GM12878 (cell line): ENCODE measurements at regions not wholly inside any gene's neighbourhood (a gene's known extent, or its start where the extent isn't known, plus 50 kb on each side); places are given as distances from the start of the nearest gene placed in this dataset.

ENCODE experiments used
- ATAC-seq: fragments of 200-7000 bp; cut with Tn5 transposase; 3 replicates; pipeline ENCODE4 v1.9.1; 2020; ENCODE audit warnings: mild to moderate bottlenecking, moderate library complexity
- BruUV-seq: library from RNA; stranded (reverse); fragments of 400-500 nt; replicated peaks from 2 replicates; lab custom pipeline; 2021; lab: Mats Ljungman, UMichigan
- CTCF ChIA-PET: fragments of 300-600 bp; sonication (Branson Sonifier 250); formaldehyde crosslinking; extraction: SDS; loops from one replicate; lab custom pipeline; 2021; ENCODE audit warnings: inconsistent platforms; lab: Yijun Ruan, JAX
- POLR2A ChIA-PET: fragments of 350-600 bp; formaldehyde crosslinking; extraction: SDS; loops from one replicate; lab custom pipeline; 2021; ENCODE audit warnings: inconsistent platforms; lab: Charles Lee
- RAD21 ChIA-PET: fragments of 300-600 bp; sonication (Branson Sonifier 250); formaldehyde crosslinking; loops from one replicate; lab custom pipeline; 2023; ENCODE audit warnings: antibody characterized with exemption; ENCODE audit not compliant: unreplicated experiment; lab: Charles Lee
- SMC1A ChIA-PET: fragments of 300-600 bp; sonication (Branson Sonifier 250); formaldehyde crosslinking; loops from one replicate; lab custom pipeline; 2023; ENCODE audit not compliant: unreplicated experiment, uncharacterized antibody; lab: Charles Lee
- DNase-seq: peaks from one replicate; pipeline ENCODE4 v3.0.0-alpha.2; 2011; ENCODE audit warnings: low read depth, low spot score
- FAIRE-seq: peaks from 3 replicates; lab custom pipeline; 2011; peaks lifted over from hg19 to GRCh38; lab: Jason Lieb, UNC
- H2AFZ ChIP-seq: 2 replicates; pipeline ENCODE4 v1.6.0; 2011; ENCODE audit warnings: low read depth, low read length, control low read depth; ENCODE audit not compliant: control insufficient read depth
- H3K27ac ChIP-seq: 2 replicates; pipeline ENCODE4 v1.5.1; 2011; ENCODE audit warnings: control low read depth; ENCODE audit not compliant: control insufficient read depth, insufficient read depth
- H3K27me3 ChIP-seq, 2 experiments: replicated peaks in 1 of 2; 2 replicates each; pipeline versions ENCODE4 v1.6.0 to v1.6.1; 2011; ENCODE audit warnings: low read length in 1 of 2; ENCODE audit not compliant: control insufficient read depth in 2 of 2, insufficient read depth in 2 of 2
- H3K36me3 ChIP-seq, 2 experiments: 2 replicates each; pipeline ENCODE4 v1.5.1; 2011; ENCODE audit warnings: low read length in 1 of 2; ENCODE audit not compliant: control insufficient read depth in 2 of 2, insufficient read depth in 2 of 2
- H3K4me1 ChIP-seq: 2 replicates; pipeline ENCODE4 v1.6.1; 2011; ENCODE audit warnings: mild to moderate bottlenecking, low read length, moderate library complexity, mixed read lengths; ENCODE audit not compliant: control insufficient read depth, insufficient read depth
- H3K4me2 ChIP-seq: 2 replicates; pipeline ENCODE4 v1.6.0; 2011; ENCODE audit warnings: control low read depth; ENCODE audit not compliant: control insufficient read depth, insufficient read depth
- H3K4me3 ChIP-seq: fragments of 200-600 bp; sonication (generic); 2 replicates; pipeline ENCODE4 v1.5.1; 2016
- H3K79me2 ChIP-seq: 2 replicates; pipeline ENCODE4 v1.6.0; 2011; ENCODE audit warnings: low read length; ENCODE audit not compliant: control insufficient read depth, insufficient read depth
- H3K9ac ChIP-seq: 2 replicates; pipeline ENCODE4 v1.8.0; 2011; ENCODE audit warnings: low read length, control low read depth, mixed read lengths; ENCODE audit not compliant: control insufficient read depth, insufficient read depth
- H3K9me3 ChIP-seq: replicated peaks from 3 replicates; pipeline ENCODE4 v1.5.1; 2011; ENCODE audit warnings: mild to moderate bottlenecking, low read length; ENCODE audit not compliant: control insufficient read depth, insufficient read depth
- H4K20me1 ChIP-seq: 2 replicates; pipeline ENCODE4 v1.6.0; 2011; ENCODE audit not compliant: control insufficient read depth, insufficient read depth
- BHLHE40 ChIP-seq, 2 experiments: fragments of 450-650 bp in 1 of 2; IDR thresholded peaks; 2 replicates each; pipeline ENCODE4 v1.6.1; 2011 to 2017; ENCODE audit warnings: low read depth in 2 of 2, borderline replicate concordance in 1 of 2, improper control_type of control experiment in 1 of 2, low read length in 1 of 2, mild to moderate bottlenecking in 1 of 2
- SMC3 ChIP-seq: IDR thresholded peaks from 2 replicates; pipeline ENCODE4 v1.6.1; 2011; ENCODE audit warnings: low read length, improper control_type of control experiment, borderline replicate concordance
- WGBS: methylation state at CpG from one replicate; pipeline ENCODE4 v1.1.6; 2016; ENCODE audit warnings: low lambda C conversion rate; ENCODE audit not compliant: insufficient replicate concordance, insufficient coverage; ENCODE audit errors: missing lambda C conversion rate; 5-methylcytosine and 5-hydroxymethylcytosine counted together
- in situ Hi-C: fragments of 300-500 bp; cut with MboI; formaldehyde crosslinking; loops from 9 replicates; pipeline ENCODE4 v1.14.3; 2018; ENCODE audit warnings: mixed read lengths
- intact Hi-C: fragments of 100-400 bp; cut with micrococcal nuclease; formaldehyde crosslinking; loops from one replicate; pipeline ENCODE4 v1.14.2; 2022; ENCODE audit not compliant: unreplicated experiment
- TF ChIP-seq, protein P1 (sequence below): fragments of 450-650 bp; IDR thresholded peaks from 2 replicates; pipeline ENCODE4 v1.6.1; 2017; ENCODE audit warnings: borderline replicate concordance

DNA sequence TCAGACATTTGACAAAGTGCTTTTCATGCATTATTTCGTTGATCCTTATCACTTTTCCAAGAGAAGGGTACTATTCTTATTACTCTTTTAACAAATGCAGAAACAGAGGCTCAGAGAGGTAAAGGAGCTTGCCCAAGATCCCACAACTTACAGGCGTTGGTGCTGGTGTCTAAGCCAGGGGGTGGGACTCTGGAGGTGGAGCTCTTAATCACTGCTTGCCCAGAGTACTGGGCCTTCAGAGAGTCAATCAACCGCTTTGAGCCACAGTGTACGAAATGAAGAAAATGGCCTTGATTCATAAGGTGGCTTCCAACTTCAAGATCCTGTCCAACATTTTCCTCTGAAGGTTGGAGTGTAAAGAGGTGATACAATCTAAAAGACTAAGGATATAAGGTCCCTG lies 211.5 kb downstream of the NECTIN3 start:
- Histone ChIP-seq H4K20me1 (no peaks in the 10 kb centered on the region), H3K9ac (no peak overlapping the region), H3K27me3 (no peaks in the 10 kb centered on the region), H3K27ac (no peak overlapping the region), H3K4me3 (no peak overlapping the region), H3K4me1 (no peaks in the 10 kb centered on the region), H3K9me3 (no peaks in the 10 kb centered on the region), H3K36me3 (no peaks in the 10 kb centered on the region), H3K4me2 (no peak overlapping the region), H3K79me2 (no peaks in the 10 kb centered on the region), H2AFZ (no peak overlapping the region)
- in situ Hi-C loops (no loop called here), intact Hi-C loops (no loop called here)
- BruUV-seq, result no TSS peak
- ATAC-seq (no peak), FAIRE-seq (no peak), DNase-seq (no peak)
- ChIA-PET POLR2A (no interaction called here), RAD21 (no interaction called here), SMC1A (no interaction called here), CTCF (no interaction called here)
- TF ChIP-seq, protein P1, sequence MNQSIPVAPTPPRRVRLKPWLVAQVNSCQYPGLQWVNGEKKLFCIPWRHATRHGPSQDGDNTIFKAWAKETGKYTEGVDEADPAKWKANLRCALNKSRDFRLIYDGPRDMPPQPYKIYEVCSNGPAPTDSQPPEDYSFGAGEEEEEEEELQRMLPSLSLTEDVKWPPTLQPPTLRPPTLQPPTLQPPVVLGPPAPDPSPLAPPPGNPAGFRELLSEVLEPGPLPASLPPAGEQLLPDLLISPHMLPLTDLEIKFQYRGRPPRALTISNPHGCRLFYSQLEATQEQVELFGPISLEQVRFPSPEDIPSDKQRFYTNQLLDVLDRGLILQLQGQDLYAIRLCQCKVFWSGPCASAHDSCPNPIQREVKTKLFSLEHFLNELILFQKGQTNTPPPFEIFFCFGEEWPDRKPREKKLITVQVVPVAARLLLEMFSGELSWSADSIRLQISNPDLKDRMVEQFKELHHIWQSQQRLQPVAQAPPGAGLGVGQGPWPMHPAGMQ, result no peak
- TF ChIP-seq BHLHE40 (IDR thresholded peaks at IDR 0.05; ENCODE audit: borderline replicate concordance in 1 of 2, low read depth in 2 of 2, low read length in 1 of 2), result no peak
- 10% methylated on average over 4 of the region's 4 CpGs for WGBS

DNA sequence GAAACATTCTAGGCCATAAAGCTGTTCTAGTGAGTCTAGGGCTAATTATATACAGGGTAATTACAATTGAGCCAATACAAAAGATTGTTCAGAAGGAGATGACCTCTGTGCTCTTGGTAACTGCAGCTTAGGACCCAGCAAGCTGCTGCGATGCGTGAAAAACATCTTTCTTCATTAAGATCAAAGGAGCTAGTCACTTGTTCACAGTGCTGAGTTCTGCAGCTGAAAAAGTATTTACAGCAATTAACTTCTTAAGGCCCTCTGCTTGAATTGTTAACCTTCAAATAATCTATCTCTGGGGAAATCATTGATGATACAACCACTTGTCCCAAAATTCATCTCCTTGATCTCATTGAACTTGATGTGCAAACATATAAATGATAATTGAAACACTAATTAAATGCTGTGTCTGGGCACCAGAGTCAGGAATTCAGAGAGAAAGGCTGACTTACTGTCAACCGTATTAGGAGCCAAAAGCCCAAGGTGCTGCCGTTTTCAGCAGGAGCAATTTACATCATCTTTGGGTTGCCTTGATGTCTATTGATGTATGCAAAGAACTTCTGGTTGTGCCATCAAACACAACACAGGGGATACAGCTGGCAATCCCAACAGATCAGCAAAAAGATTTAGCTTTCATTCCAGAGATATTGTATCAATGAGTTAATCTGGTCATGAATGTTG lies 213.0 kb downstream of the NECTIN3 start:
- Histone ChIP-seq H3K36me3 (no peaks in the 10 kb centered on the region), H3K27me3 (no peaks in the 10 kb centered on the region), H3K9me3 (no peaks in the 10 kb centered on the region), H3K79me2 (no peaks in the 10 kb centered on the region), H4K20me1 (no peaks in the 10 kb centered on the region), H3K27ac (no peak overlapping the region), H3K4me2 (no peak overlapping the region), H3K4me1 (no peaks in the 10 kb centered on the region), H3K9ac (no peak overlapping the region), H2AFZ (no peak overlapping the region), H3K4me3 (no peak overlapping the region)
- POLR2A ChIA-PET, result no interaction called here
- RAD21 ChIA-PET, result no interaction called here
- FAIRE-seq, result no peak
- WGBS, result 27% methylated on average over 4 of the region's 4 CpGs
- CTCF ChIA-PET, result no interaction called here
- ATAC-seq, result no peak
- no TSS peak for BruUV-seq
- SMC1A ChIA-PET, result no interaction called here
- TF ChIP-seq SMC3, result no peak
- in situ Hi-C loops (no loop called here), intact Hi-C loops (no loop called here)
- DNase-seq, result no peak
